ENCODE measurements at regions not wholly inside any gene's neighbourhood (a gene's known extent, or its start where the extent isn't known, plus 50 kb on each side); places are given as distances from the start of the nearest gene placed in this dataset.
"Not testable (repeated sequence)": the region's sequence is repeated elsewhere in the genome, so short reads cannot be mapped to it uniquely, and the experiment has no call there.

DNA sequence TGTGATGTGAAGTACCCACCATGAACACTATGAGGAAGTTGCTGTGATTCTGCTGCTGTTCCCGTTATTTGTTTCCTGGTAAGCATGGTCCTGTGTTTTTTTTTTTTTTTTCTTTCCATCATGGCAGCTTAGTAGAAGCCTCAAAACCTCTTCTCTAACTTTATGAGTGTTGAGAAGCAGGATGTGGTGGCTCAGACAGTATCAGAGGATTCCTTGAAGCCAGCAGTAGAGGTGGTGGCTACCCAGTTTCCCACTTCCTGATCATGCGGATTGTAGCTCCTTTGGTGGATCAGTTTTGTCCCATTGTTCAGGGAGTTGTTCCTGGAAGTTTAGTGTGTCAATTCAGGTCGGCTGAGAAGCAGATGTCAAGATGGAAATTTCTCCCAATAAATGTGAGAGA is 175.8 kb downstream of the ATP23 start:
- no peak for DNase-seq
- in situ Hi-C loops (cut with HindIII; ENCODE audit: low pct_ligation_motif_present, low pct_unique_long_range_greater_than_20kb, low sequenced_read_pairs): no loop called here

DNA sequence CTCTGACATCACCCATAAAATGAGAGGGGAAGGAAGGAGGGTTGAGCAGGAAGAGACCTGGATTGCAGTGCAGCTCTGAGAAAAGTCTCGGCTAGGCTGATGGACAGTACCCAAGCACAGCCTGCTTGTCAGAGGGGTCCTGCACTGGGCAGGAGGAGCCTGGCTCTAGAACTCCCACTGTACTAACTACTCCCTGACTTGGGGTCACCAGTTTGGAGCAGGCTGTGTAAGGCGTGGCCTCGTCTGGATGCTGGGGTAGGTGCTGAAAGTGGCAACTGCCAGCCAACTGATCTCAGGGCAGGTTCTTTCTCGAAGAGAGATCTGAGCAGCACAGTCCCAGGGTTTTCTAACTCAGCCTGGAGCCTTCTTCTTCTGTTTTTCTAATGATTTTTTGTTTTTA is 176.3 kb downstream of the ATP23 start:
- DNase-seq: no peak
- in situ Hi-C loops (cut with HindIII; ENCODE audit: low pct_ligation_motif_present, low pct_unique_long_range_greater_than_20kb, low sequenced_read_pairs): no loop called here

GRCh38 chr12:58125761-58126160 is 184.4 kb downstream of the ATP23 start:
- in situ Hi-C loops (cut with HindIII; ENCODE audit: low pct_ligation_motif_present, low pct_unique_long_range_greater_than_20kb, low sequenced_read_pairs); DNase-seq: not testable (repeated sequence)

- no peak for DNase-seq
- in situ Hi-C loops (cut with HindIII; ENCODE audit: low pct_ligation_motif_present, low pct_unique_long_range_greater_than_20kb, low sequenced_read_pairs): no loop called here
These were observed 190.8 kb downstream of the ATP23 start for GRCh38 chr12:58131986-58132755.

- no peak for DNase-seq
- in situ Hi-C loops (cut with HindIII; ENCODE audit: low pct_ligation_motif_present, low pct_unique_long_range_greater_than_20kb, low sequenced_read_pairs): no loop called here
These were observed 197.1 kb downstream of the ATP23 start for GRCh38 chr12:58138424-58138823.

DNA sequence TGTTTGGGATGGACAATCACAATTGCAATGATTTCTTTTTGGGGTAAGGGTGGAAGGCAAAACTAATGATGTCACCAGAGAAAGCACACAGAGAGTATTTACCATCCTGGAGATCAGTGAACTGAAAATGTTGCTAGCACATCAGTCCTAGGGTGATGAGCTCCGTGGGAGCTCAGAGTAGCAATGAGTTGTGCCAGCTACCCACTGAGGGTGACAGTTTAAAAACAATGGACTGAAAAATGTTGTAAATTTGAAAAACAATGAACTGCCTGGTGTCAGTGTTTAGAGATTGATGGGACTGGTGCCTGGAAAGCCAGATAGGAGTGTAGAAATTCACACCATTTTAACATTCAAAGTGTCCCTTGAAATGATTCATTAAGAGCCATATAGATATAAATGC is 198.5 kb downstream of the ATP23 start:
- in situ Hi-C loops (cut with HindIII; ENCODE audit: low pct_ligation_motif_present, low pct_unique_long_range_greater_than_20kb, low sequenced_read_pairs): no loop called here
- DNase-seq: no peak

DNA sequence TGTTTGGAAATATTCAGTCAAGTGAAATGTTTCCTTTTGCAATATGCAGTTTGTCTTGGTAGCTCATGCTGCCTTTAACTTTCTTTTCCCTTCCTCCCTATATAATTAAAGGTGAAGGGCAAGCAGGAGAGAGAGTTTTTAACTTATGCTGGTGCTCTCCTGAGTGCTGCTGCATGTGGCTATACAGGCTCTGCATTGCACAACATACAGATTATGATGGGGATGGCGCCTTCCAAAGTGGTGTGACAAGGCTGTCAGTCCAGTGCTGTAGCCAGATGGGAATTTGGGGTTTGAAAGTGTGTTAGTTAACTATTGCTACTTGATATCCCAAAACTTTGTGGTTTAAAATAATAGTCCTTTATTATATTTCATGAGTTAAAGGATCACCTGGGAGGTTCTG is 199.0 kb downstream of the ATP23 start:
- DNase-seq: no peak
- in situ Hi-C loops (cut with HindIII; ENCODE audit: low pct_ligation_motif_present, low pct_unique_long_range_greater_than_20kb, low sequenced_read_pairs): no loop called here

- in situ Hi-C loops (cut with HindIII; ENCODE audit: low pct_ligation_motif_present, low pct_unique_long_range_greater_than_20kb, low sequenced_read_pairs): no loop called here
These were observed 201.6 kb downstream of the ATP23 start for GRCh38 chr12:58142991-58143390.

GRCh38 chr12:58143498-58143995 is 202.2 kb downstream of the ATP23 start:
- in situ Hi-C loops (cut with HindIII; ENCODE audit: low pct_ligation_motif_present, low pct_unique_long_range_greater_than_20kb, low sequenced_read_pairs): no loop called here
- no peak for DNase-seq

More at GRCh38 chr12:58142991-58143390, 201.6 kb downstream of the ATP23 start:
- DNase-seq: no peak

- no peak for DNase-seq
- in situ Hi-C loops (cut with HindIII; ENCODE audit: low pct_ligation_motif_present, low pct_unique_long_range_greater_than_20kb, low sequenced_read_pairs): no loop called here
These were observed 207.0 kb downstream of the ATP23 start for GRCh38 chr12:58148405-58148804.

DNA sequence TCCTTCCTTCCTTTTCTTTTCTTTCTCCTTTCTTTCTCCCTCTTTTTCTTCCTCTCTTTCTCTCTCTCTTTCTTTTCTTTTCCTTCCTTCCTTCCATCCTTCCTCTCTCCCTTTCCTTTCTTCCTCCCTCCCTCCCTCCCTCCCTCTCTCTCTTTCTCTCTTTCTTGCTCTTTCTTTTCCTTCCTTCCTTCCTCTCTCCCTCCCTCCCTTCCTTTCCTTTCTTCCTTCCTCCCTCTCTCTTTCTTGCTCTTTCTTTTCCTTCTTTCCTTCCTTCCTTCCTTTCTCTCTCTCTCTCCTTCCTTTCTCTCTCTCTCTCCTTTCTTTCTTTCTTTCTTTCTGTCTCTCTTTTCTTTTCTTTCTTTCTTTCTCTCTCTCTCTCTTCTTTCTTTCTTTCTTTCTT is 207.6 kb downstream of the ATP23 start:
- in situ Hi-C loops (cut with HindIII; ENCODE audit: low pct_ligation_motif_present, low pct_unique_long_range_greater_than_20kb, low sequenced_read_pairs): no loop called here
- DNase-seq: no peak

DNA sequence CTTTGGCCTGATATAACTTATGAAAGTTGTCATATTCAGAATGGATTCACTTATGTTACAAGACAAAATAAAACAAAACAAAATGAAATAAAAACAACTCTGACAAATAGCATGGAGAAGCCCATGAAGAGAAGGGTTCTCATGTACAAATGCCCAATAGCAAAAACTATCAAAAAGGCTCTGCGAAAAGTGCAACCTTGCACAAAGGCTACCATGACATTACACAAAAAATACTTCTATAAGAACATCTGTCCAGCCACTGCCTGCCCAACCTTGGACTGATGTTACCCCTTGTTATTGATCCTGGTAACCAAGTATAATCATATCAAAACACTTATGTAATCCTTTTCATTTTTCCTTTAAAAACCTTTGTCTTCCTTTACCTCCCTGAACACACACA is 213.0 kb downstream of the ATP23 start:
- in situ Hi-C loops (cut with HindIII; ENCODE audit: low pct_ligation_motif_present, low pct_unique_long_range_greater_than_20kb, low sequenced_read_pairs): no loop called here
- no peak for DNase-seq

DNA sequence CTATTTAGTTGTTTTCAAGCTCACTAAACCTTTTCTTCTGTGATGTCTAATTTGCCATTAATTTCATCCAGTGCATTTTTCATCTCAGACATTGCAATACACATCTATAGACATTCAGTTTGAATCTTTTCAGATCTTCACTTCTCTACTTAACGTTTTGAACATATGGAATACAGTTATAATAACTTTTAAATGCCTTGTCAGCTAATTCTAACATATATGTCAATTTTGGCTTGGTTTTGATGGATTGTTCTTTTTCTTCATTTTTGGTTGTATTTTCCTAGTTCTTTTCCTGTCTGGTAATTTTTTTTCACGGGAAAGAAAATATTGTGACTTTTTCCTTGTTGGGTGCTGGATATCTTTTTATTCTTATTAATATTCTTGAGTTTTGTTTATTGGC is 215.3 kb downstream of the ATP23 start:
- in situ Hi-C loops (cut with HindIII; ENCODE audit: low pct_ligation_motif_present, low pct_unique_long_range_greater_than_20kb, low sequenced_read_pairs): no loop called here
- DNase-seq: no peak

- in situ Hi-C loops (cut with HindIII; ENCODE audit: low pct_ligation_motif_present, low pct_unique_long_range_greater_than_20kb, low sequenced_read_pairs): no loop called here
- no peak for DNase-seq
These were observed 218.6 kb downstream of the ATP23 start for GRCh38 chr12:58159941-58160340.

GRCh38 chr12:58161773-58162172 is 220.4 kb downstream of the ATP23 start:
- DNase-seq: no peak
- in situ Hi-C loops (cut with HindIII; ENCODE audit: low pct_ligation_motif_present, low pct_unique_long_range_greater_than_20kb, low sequenced_read_pairs): no loop called here

DNA sequence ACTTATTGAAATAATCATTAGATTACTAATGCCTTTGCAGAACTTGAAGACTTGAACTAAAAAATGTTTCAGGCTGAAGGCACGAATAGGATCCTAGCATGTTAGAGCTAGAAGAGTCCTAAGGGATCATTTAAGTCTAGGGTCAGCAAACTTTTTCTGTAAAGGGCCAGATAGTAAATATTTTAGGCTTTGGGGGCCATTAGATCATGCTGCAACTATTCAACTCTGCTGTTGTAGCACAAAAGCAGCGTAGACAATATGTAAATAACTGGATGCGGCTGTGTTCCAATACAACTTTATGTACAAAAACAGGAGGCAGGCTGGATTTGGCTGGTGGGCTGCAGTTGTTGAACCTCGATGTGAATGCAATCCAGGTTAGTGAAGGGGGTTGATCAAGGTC is 221.7 kb downstream of the ATP23 start:
- in situ Hi-C loops (cut with HindIII; ENCODE audit: low pct_ligation_motif_present, low pct_unique_long_range_greater_than_20kb, low sequenced_read_pairs): no loop called here
- DNase-seq: no peak

DNA sequence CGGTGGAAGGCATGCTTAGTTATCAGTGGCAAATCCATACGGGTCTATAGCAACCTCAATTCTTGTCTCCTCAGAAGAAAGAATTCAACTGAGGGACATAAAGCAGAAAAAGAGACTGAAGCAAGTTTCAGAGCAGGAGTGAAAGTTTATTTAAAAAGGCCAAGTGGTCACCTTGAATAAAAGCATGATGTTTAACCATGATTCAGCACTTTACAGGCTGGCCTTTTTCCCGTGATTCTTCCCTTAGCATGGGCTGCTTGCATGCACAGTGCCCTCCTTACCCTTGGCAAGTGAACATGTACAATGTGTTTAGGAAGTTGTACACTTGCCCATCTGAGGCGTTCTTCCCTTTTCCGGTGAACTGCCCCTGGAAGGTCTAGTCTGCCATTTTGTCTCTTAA is 225.3 kb downstream of the ATP23 start:
- in situ Hi-C loops (cut with HindIII; ENCODE audit: low pct_ligation_motif_present, low pct_unique_long_range_greater_than_20kb, low sequenced_read_pairs): no loop called here

GRCh38 chr12:58167622-58168021 is 226.3 kb downstream of the ATP23 start:
- no peak for DNase-seq
- in situ Hi-C loops (cut with HindIII; ENCODE audit: low pct_ligation_motif_present, low pct_unique_long_range_greater_than_20kb, low sequenced_read_pairs): no loop called here

More for the DNA sequence above, 225.3 kb downstream of the ATP23 start:
- no peak for DNase-seq

DNA sequence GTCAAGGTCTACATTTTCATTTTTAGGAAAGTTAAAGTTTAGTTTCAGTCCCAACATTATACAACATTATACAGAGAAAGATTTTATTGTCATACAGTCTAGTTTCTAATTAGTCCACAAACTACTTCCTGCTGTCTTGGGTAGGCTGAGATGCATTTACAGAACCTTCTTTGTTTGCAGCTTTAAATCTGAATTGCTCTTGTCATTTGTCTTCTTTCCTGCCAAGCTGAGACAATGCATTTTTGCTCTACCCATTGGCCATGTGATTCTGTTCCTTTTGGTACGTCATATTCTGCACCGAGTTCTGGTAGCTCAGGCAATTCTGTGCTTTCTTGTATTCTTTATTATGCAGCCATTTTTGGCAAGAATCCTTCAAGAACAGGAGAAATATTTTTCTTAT is 228.5 kb downstream of the ATP23 start:
- DNase-seq: no peak
- in situ Hi-C loops (cut with HindIII; ENCODE audit: low pct_ligation_motif_present, low pct_unique_long_range_greater_than_20kb, low sequenced_read_pairs): no loop called here

GRCh38 chr12:58171914-58172313 is 230.5 kb downstream of the ATP23 start:
- in situ Hi-C loops (cut with HindIII; ENCODE audit: low pct_ligation_motif_present, low pct_unique_long_range_greater_than_20kb, low sequenced_read_pairs): no loop called here
- DNase-seq: no peak

Data from ACHN (cell line).